Smooth muscle cell of the brain vasculature (primary cell): ENCODE measurements at regions not wholly inside any gene's neighbourhood (a gene's known extent, or its start where the extent isn't known, plus 50 kb on each side); places are given as distances from the start of the nearest gene placed in this dataset.

Experiments
- DNase-seq: peaks from one replicate; pipeline ENCODE4 v3.0.0-alpha.2; 2012; ENCODE audit warnings: low read depth, low spot score

DNA sequence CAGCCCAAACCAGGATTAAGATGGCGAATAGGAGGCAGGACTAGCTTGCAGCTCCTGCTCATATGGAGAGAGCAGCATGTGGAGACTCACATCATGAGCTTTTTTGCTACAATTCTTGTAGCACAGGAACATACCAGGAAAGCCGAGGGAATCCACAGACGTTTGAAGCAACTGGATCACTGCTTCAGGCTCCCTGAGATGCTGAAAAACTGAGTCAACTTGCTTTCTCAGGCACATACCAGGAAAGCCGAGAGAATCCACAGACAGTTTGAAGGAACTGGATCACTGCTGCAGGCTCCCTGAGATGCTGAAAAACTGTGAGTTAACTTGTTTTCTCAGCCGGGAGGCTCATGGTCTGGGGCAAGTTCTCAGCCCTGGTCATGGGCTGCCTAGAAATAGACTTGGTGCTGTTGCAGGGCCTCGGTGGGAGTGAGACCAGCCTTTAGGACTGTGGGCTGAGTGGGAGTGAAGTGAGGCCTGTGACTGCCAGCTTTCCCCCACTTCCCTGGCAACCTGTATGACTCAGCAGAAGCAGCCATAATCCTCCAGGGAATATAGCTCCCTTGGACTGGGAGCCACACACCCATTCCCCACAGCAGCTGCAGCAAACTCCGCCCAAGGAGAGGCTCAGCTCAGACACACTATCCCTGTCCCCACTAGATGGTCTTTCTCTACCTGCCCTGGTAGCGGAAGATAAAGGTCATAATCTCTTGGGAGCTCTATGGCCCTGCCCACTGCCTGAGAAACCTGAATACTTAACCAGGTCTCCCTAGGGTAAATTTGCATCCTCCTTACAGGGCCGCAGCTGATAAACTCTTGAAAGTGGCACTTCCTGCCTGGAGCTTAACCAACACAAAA is 51.9 kb upstream of the PFN2 start:
- no peak for DNase-seq

- DNase-seq, result no peak
These were observed 49.8 kb upstream of the PFN2 start for GRCh38 chr3:150020527-150020926.
